NCI-H748 treated with DMSO at 0.1 percent for 48 hours (cell line): ENCODE measurements at regions not wholly inside any gene's neighbourhood (a gene's known extent, or its start where the extent isn't known, plus 50 kb on each side); places are given as distances from the start of the nearest gene placed in this dataset.

Experiments used
- DNase-seq: peaks from one replicate; lab custom pipeline; 2025; lab: John Stamatoyannopoulos, UW

- no peak for DNase-seq
Measured at GRCh38 chr5:23367874-23368273, 139.5 kb upstream of the PRDM9 start.

DNA sequence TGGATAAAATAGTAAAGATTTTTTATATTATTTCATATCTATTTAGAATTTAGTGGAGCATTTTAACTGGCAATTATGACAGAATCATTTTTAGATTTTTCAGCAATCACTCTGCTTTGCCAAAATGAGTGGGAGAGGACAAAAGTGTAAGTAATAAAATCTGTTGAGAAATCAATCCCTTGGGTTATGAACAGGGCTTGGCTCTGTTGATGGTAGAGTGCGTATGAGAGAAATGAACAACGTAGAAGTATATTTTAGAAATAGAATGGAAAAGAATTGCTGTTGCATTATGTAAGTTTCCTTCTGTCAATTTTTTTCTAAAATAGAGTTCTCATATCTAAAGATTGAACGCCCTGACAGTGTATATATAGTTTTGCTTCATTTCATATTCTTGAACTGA is 154.1 kb upstream of the PRDM9 start:
- no peak for DNase-seq

DNA sequence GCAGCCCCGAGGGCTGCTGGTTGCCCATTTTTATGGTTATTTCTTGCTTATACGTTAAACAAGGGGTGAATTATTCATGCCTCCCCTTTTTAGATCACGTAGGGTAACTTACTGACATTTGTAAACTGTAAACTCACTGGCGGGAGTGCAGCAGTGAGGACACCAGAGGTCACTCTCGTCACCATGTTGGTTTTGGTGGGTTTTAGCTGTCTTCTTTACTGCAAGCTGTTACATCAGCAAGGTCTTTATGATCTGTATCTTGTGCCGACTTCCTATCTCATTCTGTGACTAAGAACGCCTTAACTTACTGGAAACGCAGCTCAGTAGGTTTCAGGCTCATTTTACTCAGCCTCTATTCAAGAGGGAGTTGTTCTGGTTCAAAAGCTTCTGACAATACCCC is 155.0 kb upstream of the PRDM9 start:
- DNase-seq, result no peak

DNA sequence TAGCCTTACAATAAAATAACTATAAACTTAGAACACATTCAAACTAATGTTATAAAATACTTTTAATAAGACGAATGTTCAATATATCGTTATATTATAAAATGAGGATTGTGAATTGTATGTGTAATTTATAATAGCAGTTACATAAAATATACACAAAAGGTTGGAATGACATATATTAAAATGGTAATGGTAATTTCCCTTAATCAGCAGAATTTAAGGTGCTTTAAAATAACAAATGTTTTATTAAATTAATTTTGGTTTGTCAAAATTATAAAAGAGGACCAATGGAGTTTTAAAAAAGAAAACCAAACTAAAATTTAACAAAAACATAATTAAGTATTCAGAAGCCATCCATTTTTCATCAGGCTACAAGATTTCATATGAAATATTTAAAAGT is 164.3 kb upstream of the PRDM9 start:
- no peak for DNase-seq

- DNase-seq, result no peak
Measured at GRCh38 chr5:23332650-23333251, 174.7 kb upstream of the PRDM9 start.

- no peak for DNase-seq
Measured at GRCh38 chr5:23330726-23331125, 176.7 kb upstream of the PRDM9 start.

GRCh38 chr5:23319901-23320300 is 187.5 kb upstream of the PRDM9 start:
- DNase-seq, result no peak

GRCh38 chr5:23318960-23319359 is 188.4 kb upstream of the PRDM9 start:
- DNase-seq, result no peak

- no peak for DNase-seq
Measured at GRCh38 chr5:23318166-23318565, 189.2 kb upstream of the PRDM9 start.

GRCh38 chr5:23316060-23316591 is 191.3 kb upstream of the PRDM9 start:
- DNase-seq, result no peak

GRCh38 chr5:23314827-23315226 is 192.6 kb upstream of the PRDM9 start:
- no peak for DNase-seq

DNA sequence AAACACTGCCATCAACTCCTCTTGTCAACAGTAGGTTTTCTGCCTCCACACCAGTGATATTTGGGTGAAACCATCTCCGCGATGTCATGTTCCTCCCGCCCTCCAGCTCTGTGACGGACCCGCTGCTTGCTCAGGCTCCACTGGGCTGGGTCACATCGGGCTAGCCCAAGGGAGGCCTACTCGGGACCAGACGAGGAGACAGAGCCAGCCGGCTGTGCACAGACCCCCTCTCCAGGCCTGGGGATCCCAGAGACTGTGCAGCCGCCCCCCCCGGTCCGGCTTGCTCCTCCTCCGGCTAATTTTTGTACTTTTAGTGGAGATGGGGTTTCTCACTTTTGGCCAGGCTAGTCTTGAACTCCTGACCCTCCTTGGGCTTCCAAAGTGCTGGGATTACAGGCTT is 202.4 kb upstream of the PRDM9 start:
- no peak for DNase-seq

DNA sequence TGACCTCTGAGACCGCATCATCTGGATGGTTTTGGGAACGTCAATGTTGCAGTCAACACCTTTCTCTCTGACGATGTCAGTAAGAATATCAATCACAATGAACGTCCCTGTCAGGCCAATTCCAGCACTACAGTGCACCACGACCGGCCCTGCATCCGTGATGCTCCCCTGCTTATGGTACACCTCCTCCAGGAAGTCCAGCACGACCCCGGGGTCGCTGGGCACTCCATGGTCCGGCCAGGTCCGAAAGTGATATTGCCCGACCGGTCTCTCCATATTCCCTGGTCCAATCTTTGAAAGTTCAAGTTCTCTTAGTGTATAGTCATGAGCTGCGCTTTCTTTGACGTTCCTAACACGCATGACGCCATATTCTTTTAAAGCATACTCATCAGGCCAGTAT is 203.6 kb upstream of the PRDM9 start:
- no peak for DNase-seq

DNA sequence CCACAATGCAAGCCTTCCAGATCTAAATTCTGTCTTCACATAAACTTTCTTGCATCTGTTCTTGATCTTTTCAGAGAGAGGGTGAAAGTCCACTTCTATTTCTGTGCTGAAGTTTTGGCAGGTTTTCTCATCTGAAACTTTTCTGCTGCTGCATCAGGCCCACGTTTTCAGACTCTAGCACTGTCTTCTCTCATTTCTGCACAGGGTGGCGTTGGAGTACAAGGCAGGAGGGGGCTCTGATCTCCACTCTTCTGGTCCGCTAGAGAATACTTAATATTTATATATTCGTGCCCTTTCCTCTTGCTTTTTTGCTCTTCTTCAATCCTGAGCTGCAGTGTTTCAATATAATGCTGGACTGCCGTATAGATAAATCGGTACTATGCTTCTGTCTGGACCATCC is 204.0 kb upstream of the PRDM9 start:
- DNase-seq, result no peak

GRCh38 chr5:23302438-23302837 is 205.0 kb upstream of the PRDM9 start:
- no peak for DNase-seq

- no peak for DNase-seq
Measured at GRCh38 chr5:23289162-23289561, 218.2 kb upstream of the PRDM9 start.

- DNase-seq, result no peak
Measured at GRCh38 chr5:23284656-23285055, 222.8 kb upstream of the PRDM9 start.

DNA sequence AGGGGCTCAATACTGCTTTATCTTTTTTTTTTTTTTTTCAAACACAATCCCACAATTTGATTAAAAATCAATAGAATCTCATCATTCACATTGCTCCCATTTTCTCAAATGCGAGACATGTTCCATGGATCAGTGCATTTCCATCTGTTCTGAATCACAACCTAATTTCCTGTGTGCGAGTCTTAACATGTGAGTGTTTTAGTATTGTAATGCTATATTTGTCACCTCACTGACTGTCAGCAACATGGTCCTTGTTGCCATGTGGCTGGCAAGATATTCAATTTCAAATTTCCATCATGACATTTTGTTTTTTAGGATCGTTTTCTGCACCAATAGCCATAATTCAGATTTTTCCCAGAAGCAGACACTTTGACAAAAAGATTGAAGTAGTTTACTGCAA is 233.2 kb upstream of the PRDM9 start:
- no peak for DNase-seq

DNA sequence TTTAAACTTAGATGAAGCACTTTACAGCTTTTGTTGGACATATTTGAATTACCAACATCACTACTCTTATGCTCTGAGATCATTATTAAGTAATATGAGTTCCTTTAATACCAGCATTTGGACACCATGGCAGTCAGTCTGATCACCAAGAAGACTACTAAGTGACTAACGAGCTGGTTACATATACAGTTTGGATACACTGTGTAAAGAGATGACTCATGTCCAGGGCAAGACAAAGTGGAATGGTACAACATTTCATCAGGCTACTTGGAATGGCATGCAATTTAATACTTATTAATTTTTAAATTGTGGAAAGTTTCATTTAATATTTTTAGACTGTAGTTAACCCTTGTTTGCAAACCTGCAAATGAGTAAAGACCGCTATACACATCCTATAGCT is 237.4 kb upstream of the PRDM9 start:
- DNase-seq, result no peak

DNA sequence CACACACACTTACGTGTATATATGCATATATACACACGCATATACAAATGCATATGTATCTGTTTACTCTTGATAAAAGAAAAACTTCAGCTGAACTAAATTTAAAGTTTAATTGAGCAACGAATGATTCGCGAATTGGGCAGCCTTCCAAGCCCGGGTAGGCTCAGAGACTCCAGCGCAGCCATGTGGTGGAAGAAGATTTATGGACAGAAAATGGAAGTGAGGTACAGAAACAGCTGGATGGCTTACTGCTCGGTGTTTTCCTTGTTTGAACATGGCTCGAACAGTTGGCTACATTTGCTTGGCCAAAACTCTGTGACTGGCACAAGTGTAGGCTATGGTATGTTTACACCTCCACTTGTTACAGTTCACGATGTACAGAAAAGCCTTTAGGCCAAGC is 239.3 kb upstream of the PRDM9 start:
- DNase-seq, result no peak

DNA sequence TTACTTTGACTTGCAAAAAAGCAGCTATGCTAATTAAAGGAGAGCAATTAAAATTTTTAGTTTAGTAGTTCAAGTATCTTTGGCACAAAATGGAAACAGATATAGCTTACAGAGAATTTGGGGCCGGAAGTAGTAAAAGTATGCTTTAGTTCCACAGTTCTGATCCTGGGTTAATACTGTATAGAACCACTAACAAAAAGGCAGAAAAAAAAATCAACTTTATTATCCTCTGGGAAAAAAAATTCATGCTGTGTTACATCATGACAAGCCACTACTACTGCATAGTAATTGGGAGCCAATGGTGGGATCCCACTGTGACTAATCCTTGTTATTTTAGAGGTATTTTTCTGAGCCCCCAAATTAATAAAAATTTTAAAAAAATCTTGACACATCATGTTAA is 246.8 kb upstream of the PRDM9 start:
- no peak for DNase-seq

- DNase-seq, result no peak
Measured at GRCh38 chr5:23257656-23258055, 249.8 kb upstream of the PRDM9 start.

- DNase-seq, result no peak
Measured at GRCh38 chr5:23253621-23254198, 253.7 kb upstream of the PRDM9 start.

DNA sequence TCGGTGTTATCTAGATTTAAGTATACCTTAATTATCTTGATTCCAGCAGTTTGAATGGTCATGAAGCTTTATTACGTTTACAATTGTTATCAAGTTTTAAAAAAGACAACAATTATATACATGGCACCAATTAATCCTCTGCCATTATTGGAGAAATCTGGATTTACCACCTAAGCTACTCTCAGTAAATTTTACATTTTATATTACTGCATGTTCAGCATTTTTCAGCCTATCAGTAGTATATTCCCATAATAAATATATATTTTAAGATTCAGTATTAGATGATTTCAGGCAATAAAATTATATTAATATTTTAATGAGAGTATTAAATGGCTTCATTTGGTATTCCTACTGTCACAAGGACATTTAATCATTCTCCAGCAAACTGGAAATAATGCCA is 264.5 kb upstream of the PRDM9 start:
- DNase-seq, result no peak
